DND-41 (cell line): ENCODE measurements at regions not wholly inside any gene's neighbourhood (a gene's known extent, or its start where the extent isn't known, plus 50 kb on each side); places are given as distances from the start of the nearest gene placed in this dataset.

ENCODE experiments used
- EZH2 ChIP-seq: IDR thresholded peaks from 3 replicates; pipeline ENCODE4 v1.6.1; 2012; ENCODE audit warnings: borderline replicate concordance, low read depth, mild to moderate bottlenecking, moderate library complexity, low read length, inconsistent platforms; ENCODE audit not compliant: severe bottlenecking
- TF ChIP-seq, protein P1 (sequence below): IDR thresholded peaks from 2 replicates; pipeline ENCODE4 v1.5.1; 2012; ENCODE audit warnings: borderline replicate concordance, low read length, moderate library complexity, mild to moderate bottlenecking; ENCODE audit not compliant: poor library complexity, severe bottlenecking; ENCODE audit errors: extremely low read depth

DNA sequence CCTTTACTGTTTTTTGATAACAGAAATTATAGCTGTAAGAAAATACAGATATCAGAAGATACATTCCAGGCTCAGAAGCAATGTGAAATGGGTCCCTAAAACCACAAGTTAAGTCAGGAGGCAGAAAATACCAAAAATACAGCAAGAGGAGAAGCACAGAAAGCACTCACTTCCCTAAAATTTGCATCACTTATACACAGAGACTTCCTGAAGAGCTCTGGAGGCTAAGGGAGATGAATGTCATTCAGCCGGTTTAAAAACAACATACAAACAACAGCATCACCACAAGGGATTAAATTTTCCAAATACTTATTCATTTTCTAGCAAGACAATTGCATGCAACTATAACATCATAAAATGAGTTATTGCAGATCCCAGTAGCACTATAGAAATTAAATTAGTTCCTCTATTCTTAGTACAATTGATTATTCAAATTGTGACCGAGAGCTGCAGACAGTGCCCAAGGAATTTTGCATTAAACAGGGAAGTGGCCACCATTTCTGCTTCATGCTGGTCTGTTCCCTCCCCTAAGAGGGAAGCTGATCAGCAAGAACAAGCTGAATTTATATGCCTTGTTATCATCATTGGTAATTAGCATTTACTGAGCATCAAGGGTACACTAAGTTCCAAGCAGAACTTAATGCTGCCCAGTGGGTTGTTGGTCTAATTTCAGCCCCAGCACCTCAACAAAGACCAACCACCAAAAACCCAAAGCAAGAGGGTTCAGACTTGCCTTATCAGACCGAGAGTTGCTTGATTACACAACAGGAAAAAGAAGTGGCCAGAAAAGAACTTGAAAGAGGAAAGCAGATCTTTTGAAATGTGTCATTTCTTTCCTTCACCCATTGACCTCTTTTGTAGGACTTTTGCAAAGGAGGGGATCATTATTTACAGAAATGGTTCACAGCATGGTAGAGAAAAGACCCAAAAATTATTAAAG is 140.7 kb downstream of the KCTD12 start:
- TF ChIP-seq EZH2: no peak
- TF ChIP-seq, protein P1, sequence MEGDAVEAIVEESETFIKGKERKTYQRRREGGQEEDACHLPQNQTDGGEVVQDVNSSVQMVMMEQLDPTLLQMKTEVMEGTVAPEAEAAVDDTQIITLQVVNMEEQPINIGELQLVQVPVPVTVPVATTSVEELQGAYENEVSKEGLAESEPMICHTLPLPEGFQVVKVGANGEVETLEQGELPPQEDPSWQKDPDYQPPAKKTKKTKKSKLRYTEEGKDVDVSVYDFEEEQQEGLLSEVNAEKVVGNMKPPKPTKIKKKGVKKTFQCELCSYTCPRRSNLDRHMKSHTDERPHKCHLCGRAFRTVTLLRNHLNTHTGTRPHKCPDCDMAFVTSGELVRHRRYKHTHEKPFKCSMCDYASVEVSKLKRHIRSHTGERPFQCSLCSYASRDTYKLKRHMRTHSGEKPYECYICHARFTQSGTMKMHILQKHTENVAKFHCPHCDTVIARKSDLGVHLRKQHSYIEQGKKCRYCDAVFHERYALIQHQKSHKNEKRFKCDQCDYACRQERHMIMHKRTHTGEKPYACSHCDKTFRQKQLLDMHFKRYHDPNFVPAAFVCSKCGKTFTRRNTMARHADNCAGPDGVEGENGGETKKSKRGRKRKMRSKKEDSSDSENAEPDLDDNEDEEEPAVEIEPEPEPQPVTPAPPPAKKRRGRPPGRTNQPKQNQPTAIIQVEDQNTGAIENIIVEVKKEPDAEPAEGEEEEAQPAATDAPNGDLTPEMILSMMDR: no peak
